CD14-positive monocyte (primary cell): ENCODE measurements at regions not wholly inside any gene's neighbourhood (a gene's known extent, or its start where the extent isn't known, plus 50 kb on each side); places are given as distances from the start of the nearest gene placed in this dataset.

ENCODE experiments used
- DNase-seq, 3 donors: peaks; one replicate each; pipeline ENCODE4 v3.0.0-alpha.2; 2011 to 2022
- H2AFZ ChIP-seq: 2 replicates; pipeline ENCODE4 v1.6.0; 2012; ENCODE audit warnings: mild to moderate bottlenecking, low read depth, low read length, inconsistent platforms; ENCODE audit not compliant: insufficient read depth, poor library complexity, severe bottlenecking
- H3K27ac ChIP-seq, 2 donors: 1 replicate in 1 of 2; 2 replicates in 1 of 2; pipeline ENCODE4 v1.5.1; 2012 to 2013; ENCODE audit warnings: low read length in 2 of 2, control low read depth in 1 of 2, inconsistent platforms in 1 of 2, low read depth in 1 of 2, mild to moderate bottlenecking in 1 of 2
- H3K27me3 ChIP-seq, 2 donors: one replicate each; pipeline versions ENCODE4 v1.6.0 to v1.6.1; 2011 to 2013; ENCODE audit warnings: low read length in 2 of 2; ENCODE audit not compliant: control insufficient read depth in 2 of 2, insufficient read depth in 2 of 2
- H3K36me3 ChIP-seq, 2 donors: replicated peaks in 1 of 2; 1 replicate in 1 of 2; 2 replicates in 1 of 2; pipeline versions ENCODE4 v1.5.1 to v1.6.1; 2012 to 2013; ENCODE audit warnings: low read length in 2 of 2, control low read depth in 1 of 2, inconsistent platforms in 1 of 2, mild to moderate bottlenecking in 1 of 2; ENCODE audit not compliant: insufficient read depth in 2 of 2, control insufficient read depth in 1 of 2
- H3K4me1 ChIP-seq, 2 donors: 1 replicate in 1 of 2; 2 replicates in 1 of 2; pipeline versions ENCODE4 v1.5.1 to v1.6.1; 2012 to 2013; ENCODE audit warnings: low read length in 2 of 2, control low read depth in 1 of 2, inconsistent platforms in 1 of 2, mild to moderate bottlenecking in 1 of 2, moderate library complexity in 1 of 2; ENCODE audit not compliant: insufficient read depth in 2 of 2, control insufficient read depth in 1 of 2
- H3K4me2 ChIP-seq: replicated peaks from 2 replicates; pipeline ENCODE3; 2012; ENCODE audit warnings: low read length, moderate library complexity, mild to moderate bottlenecking; ENCODE audit not compliant: poor library complexity, severe bottlenecking; ENCODE audit errors: extremely low read depth
- H3K4me3 ChIP-seq, 3 experiments: fragments of 200-600 bp in 1 of 3; sonication (generic) in 1 of 3; replicated peaks in 1 of 3; 1 replicate in 2 of 3; 2 replicates in 1 of 3; pipeline ENCODE4 v1.5.1; 2011 to 2013; ENCODE audit warnings: low read length in 3 of 3, mild to moderate bottlenecking in 3 of 3, control low read depth in 2 of 3, low read depth in 2 of 3, inconsistent platforms in 1 of 3, moderate library complexity in 1 of 3
- H3K79me2 ChIP-seq: 2 replicates; pipeline ENCODE4 v1.6.0; 2012; ENCODE audit warnings: mild to moderate bottlenecking, control low read depth, inconsistent platforms, low read length, moderate library complexity; ENCODE audit not compliant: insufficient read depth
- H3K9ac ChIP-seq: 2 replicates; pipeline ENCODE4 v1.6.0; 2017; ENCODE audit warnings: low read length, mild to moderate bottlenecking; ENCODE audit not compliant: insufficient read depth, poor library complexity, severe bottlenecking
- H3K9me3 ChIP-seq, 2 donors: replicated peaks in 1 of 2; 1 replicate in 1 of 2; 2 replicates in 1 of 2; pipeline versions ENCODE4 v1.5.1 to v1.6.1; 2012 to 2013; ENCODE audit warnings: low read length in 2 of 2, control low read depth in 1 of 2; ENCODE audit not compliant: control insufficient read depth in 1 of 2, insufficient read depth in 1 of 2
- H4K20me1 ChIP-seq: 2 replicates; pipeline ENCODE4 v1.6.0; 2012; ENCODE audit warnings: mild to moderate bottlenecking, low read length, control low read depth, moderate library complexity; ENCODE audit not compliant: insufficient read depth
- H3K27ac Mint-ChIP-seq, 7 donors: one replicate each; pipeline ENCODE4 v1.8.0; 2020; ENCODE audit warnings: mild to moderate bottlenecking in 7 of 7, mixed read lengths in 7 of 7, moderate library complexity in 6 of 7, inconsistent platforms in 2 of 7
- H3K27me3 Mint-ChIP-seq, 3 donors: one replicate each; pipeline ENCODE4 v1.8.0; 2021 to 2022; ENCODE audit warnings: low read depth in 3 of 3, mild to moderate bottlenecking in 3 of 3, mixed read lengths in 3 of 3, moderate library complexity in 3 of 3, inconsistent platforms in 1 of 3
- H3K36me3 Mint-ChIP-seq, 2 donors: one replicate each; pipeline ENCODE4 v1.8.0; 2020; ENCODE audit warnings: mixed read lengths in 2 of 2, inconsistent platforms in 1 of 2, mild to moderate bottlenecking in 1 of 2
- H3K4me1 Mint-ChIP-seq: one replicate; pipeline ENCODE4 v1.8.0; 2020; ENCODE audit warnings: mild to moderate bottlenecking, mixed read lengths
- H3K4me3 Mint-ChIP-seq, 2 donors: one replicate each; pipeline ENCODE4 v1.8.0; 2020; ENCODE audit warnings: mild to moderate bottlenecking in 2 of 2, mixed read lengths in 2 of 2, moderate library complexity in 1 of 2
- H3K9me3 Mint-ChIP-seq, 7 donors: one replicate each; pipeline ENCODE4 v1.8.0; 2020 to 2022; ENCODE audit warnings: mixed read lengths in 7 of 7, mild to moderate bottlenecking in 6 of 7, moderate library complexity in 6 of 7, inconsistent platforms in 2 of 7
- CTCF ChIP-seq: fragments of 200-600 bp; IDR thresholded peaks from one replicate; pipeline ENCODE4 v1.8.0; 2022; ENCODE audit warnings: antibody characterized with exemption, mild to moderate bottlenecking
- WGBS: methylation state at CpG from one replicate; pipeline ENCODE4 v1.1.5; 2013; ENCODE audit warnings: missing lambda C conversion rate; ENCODE audit not compliant: insufficient coverage; 5-methylcytosine and 5-hydroxymethylcytosine counted together
- intact Hi-C, 2 donors: fragments of 100-400 bp; cut with micrococcal nuclease; formaldehyde crosslinking; loops; one replicate each; pipeline versions ENCODE4 v1.15.0 to v1.15.1; 2023

- Mint-ChIP-seq H3K27me3 (no peaks in the 10 kb centered on the region), H3K4me1 (no peaks in the 10 kb centered on the region), H3K36me3 (no peaks in the 10 kb centered on the region), H3K27ac (no peak overlapping the region), H3K4me3 (no peak overlapping the region), H3K9me3 (peaks cover 2 to 7% (median 4%) of the 10 kb centered on the region in 7 donors)
- no peak for DNase-seq
- Histone ChIP-seq H3K9me3 (peaks cover 0 to 3% of the 10 kb centered on the region in 2 donors), H3K4me1 (no peaks in the 10 kb centered on the region), H3K9ac (no peak overlapping the region), H3K4me2 (no peak overlapping the region), H3K27me3 (no peaks in the 10 kb centered on the region), H3K4me3 (no peak overlapping the region), H3K36me3 (no peaks in the 10 kb centered on the region), H2AFZ (no peak overlapping the region), H3K27ac (no peak overlapping the region), H3K79me2 (no peaks in the 10 kb centered on the region), H4K20me1 (no peaks in the 10 kb centered on the region)
- TF ChIP-seq CTCF, result no peak
- intact Hi-C loops, result no loop called here
- WGBS, result 83% methylated on average over 2 of the region's 3 CpGs
Observed at GRCh38 chr1:170271430-170272161, 125.8 kb downstream of the NTMT2 start.

GRCh38 chr1:170273291-170274130 is 127.8 kb downstream of the NTMT2 start:
- H3K36me3 Mint-ChIP-seq, result no peaks in the 10 kb centered on the region
- Histone ChIP-seq H3K9ac (no peak overlapping the region), H2AFZ (no peak overlapping the region), H3K9me3 (no peaks in the 10 kb centered on the region), H3K4me2 (no peak overlapping the region), H3K27me3 (no peaks in the 10 kb centered on the region), H3K27ac (no peak overlapping the region), H4K20me1 (no peaks in the 10 kb centered on the region), H3K4me1 (no peaks in the 10 kb centered on the region), H3K79me2 (no peaks in the 10 kb centered on the region), H3K4me3 (no peak overlapping the region), H3K36me3 (no peaks in the 10 kb centered on the region)
- 91% methylated on average over 4 of the region's 6 CpGs for whole genome bisulfite sequencing
- peaks cover 0 to 8% (median 1%) of the 10 kb centered on the region in 7 donors for H3K9me3 Mint-ChIP-seq
- H3K27ac Mint-ChIP-seq, result no peak overlapping the region
- peaks cover 0 to 1% (median 0%) of the 10 kb centered on the region in 3 donors for H3K27me3 Mint-ChIP-seq
- intact Hi-C loops, result no loop called here
- no peaks in the 10 kb centered on the region for H3K4me1 Mint-ChIP-seq
- H3K4me3 Mint-ChIP-seq, result no peak overlapping the region
- DNase-seq, result no peak
- no peak for TF ChIP-seq CTCF
